ENCODE measurements at regions not wholly inside any gene's neighbourhood (a gene's known extent, or its start where the extent isn't known, plus 50 kb on each side); places are given as distances from the start of the nearest gene placed in this dataset.
"Not testable (repeated sequence)": the region's sequence is repeated elsewhere in the genome, so short reads cannot be mapped to it uniquely, and the experiment has no call there.

DNA sequence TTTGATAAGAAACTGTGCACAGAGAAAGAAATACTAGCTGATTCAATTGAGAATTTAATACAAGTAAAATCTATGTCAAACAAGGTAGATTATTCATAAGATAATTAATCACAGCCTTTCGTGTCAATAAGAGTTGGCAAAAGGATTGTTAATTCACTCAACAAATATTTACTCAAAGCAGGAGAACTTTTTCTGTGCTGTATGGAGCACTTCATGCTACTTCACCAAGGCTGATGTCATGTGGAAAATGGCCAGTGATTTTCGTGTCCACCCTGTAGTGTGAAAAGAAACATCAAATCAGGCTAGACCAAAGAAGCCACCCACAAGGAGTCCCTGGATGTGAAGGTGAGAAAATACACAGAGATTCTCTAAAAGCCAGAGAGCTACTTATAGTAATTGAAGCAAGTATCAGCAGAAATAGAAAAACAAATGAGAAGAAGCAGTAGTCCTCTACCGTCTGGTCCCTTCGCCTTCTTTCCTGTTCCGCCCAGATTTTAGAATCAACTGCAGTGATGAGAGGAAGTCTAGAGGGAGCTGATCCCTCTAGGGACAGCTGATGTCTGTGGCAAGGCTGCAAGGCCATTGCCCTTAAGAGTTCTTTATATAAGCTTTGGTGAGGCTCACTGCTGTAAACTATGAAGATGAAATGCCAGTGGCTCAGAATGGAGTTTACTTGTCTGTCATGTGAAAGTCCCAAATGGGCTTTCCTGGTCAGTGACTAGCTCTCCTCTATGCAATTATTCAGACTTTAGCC lies 201.3 kb upstream of the APCDD1 start:
- in situ Hi-C loops (cut with HindIII; ENCODE audit: low pct_unique_long_range_greater_than_20kb, low sequenced_read_pairs) (no loop called here), intact Hi-C loops (cut with micrococcal nuclease; ENCODE audit: unreplicated experiment) (no loop called here)
- no TSS peak for BruUV-seq (replicated peaks)
- Histone ChIP-seq H3K36me3 (ENCODE audit: control insufficient read depth, insufficient read depth, low read length) (no peaks in the 10 kb centered on the region), H3K27me3 (ENCODE audit: control insufficient read depth, insufficient read depth, low read length) (no peaks in the 10 kb centered on the region; the same call in 1 of the 2 replicates), H3K4me3 (ENCODE audit: low read depth in 2 of 2, low read length in 2 of 2) (no peak overlapping the region), H3K4me1 (ENCODE audit: control insufficient read depth, insufficient read depth, low read length) (no peaks in the 10 kb centered on the region), H3K9me3 (ENCODE audit: control insufficient read depth, insufficient read depth, low read depth, low read length) (no peaks in the 10 kb centered on the region), H3K27ac (ENCODE audit: low read length) (no peak overlapping the region)
- DNase-seq (ENCODE audit: low read depth, low spot score) = no peak
- ChIA-PET CTCF (no interaction called here), POLR2A (no interaction called here)
- TF ChIP-seq POLR2AphosphoS5 (IDR thresholded peaks at IDR 0.05; ENCODE audit: low read depth, low read length) (no peak), TCF7L2 (IDR thresholded peaks at IDR 0.05; ENCODE audit: low read depth, low read length) (no peak), SIN3A (IDR thresholded peaks at IDR 0.05; ENCODE audit: borderline replicate concordance, insufficient read depth, low read depth, low read length) (no peak)
- TF ChIP-seq, protein P1, sequence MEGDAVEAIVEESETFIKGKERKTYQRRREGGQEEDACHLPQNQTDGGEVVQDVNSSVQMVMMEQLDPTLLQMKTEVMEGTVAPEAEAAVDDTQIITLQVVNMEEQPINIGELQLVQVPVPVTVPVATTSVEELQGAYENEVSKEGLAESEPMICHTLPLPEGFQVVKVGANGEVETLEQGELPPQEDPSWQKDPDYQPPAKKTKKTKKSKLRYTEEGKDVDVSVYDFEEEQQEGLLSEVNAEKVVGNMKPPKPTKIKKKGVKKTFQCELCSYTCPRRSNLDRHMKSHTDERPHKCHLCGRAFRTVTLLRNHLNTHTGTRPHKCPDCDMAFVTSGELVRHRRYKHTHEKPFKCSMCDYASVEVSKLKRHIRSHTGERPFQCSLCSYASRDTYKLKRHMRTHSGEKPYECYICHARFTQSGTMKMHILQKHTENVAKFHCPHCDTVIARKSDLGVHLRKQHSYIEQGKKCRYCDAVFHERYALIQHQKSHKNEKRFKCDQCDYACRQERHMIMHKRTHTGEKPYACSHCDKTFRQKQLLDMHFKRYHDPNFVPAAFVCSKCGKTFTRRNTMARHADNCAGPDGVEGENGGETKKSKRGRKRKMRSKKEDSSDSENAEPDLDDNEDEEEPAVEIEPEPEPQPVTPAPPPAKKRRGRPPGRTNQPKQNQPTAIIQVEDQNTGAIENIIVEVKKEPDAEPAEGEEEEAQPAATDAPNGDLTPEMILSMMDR (IDR thresholded peaks at IDR 0.05) = no peak
- TF ChIP-seq, protein P2, sequence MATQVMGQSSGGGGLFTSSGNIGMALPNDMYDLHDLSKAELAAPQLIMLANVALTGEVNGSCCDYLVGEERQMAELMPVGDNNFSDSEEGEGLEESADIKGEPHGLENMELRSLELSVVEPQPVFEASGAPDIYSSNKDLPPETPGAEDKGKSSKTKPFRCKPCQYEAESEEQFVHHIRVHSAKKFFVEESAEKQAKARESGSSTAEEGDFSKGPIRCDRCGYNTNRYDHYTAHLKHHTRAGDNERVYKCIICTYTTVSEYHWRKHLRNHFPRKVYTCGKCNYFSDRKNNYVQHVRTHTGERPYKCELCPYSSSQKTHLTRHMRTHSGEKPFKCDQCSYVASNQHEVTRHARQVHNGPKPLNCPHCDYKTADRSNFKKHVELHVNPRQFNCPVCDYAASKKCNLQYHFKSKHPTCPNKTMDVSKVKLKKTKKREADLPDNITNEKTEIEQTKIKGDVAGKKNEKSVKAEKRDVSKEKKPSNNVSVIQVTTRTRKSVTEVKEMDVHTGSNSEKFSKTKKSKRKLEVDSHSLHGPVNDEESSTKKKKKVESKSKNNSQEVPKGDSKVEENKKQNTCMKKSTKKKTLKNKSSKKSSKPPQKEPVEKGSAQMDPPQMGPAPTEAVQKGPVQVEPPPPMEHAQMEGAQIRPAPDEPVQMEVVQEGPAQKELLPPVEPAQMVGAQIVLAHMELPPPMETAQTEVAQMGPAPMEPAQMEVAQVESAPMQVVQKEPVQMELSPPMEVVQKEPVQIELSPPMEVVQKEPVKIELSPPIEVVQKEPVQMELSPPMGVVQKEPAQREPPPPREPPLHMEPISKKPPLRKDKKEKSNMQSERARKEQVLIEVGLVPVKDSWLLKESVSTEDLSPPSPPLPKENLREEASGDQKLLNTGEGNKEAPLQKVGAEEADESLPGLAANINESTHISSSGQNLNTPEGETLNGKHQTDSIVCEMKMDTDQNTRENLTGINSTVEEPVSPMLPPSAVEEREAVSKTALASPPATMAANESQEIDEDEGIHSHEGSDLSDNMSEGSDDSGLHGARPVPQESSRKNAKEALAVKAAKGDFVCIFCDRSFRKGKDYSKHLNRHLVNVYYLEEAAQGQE (IDR thresholded peaks at IDR 0.05; ENCODE audit: insufficient read depth in 1 of 2, low read depth in 2 of 2, low read length in 1 of 2) = no peak
- ATAC-seq = no peak

DNA sequence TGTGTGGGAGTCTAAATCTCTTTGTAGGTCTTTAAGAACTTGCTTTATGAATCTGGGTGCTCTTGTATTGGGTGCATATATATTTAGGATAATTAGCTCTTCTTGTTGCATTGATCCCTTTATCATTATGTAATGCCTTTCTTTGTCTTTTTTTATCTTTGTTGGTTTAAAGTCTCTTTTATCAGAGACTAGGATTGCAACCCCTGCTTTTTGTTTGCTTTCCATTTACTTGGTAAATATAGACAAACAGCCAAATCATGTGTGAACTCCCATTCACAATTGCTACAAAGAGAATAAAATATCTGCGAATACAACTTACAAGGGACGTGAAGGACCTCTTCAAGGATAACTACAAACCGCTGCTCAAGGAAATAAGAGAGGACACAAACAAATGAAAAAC lies 198.2 kb upstream of the APCDD1 start:
- CTCF ChIA-PET; H3K4me1 ChIP-seq (ENCODE audit: control insufficient read depth, insufficient read depth, low read length); H3K27ac ChIP-seq (ENCODE audit: low read length); H3K9me3 ChIP-seq (ENCODE audit: control insufficient read depth, insufficient read depth, low read depth, low read length); intact Hi-C loops (cut with micrococcal nuclease; ENCODE audit: unreplicated experiment); H3K27me3 ChIP-seq (ENCODE audit: control insufficient read depth, insufficient read depth, low read length); DNase-seq (ENCODE audit: low read depth, low spot score); BruUV-seq (replicated peaks); H3K4me3 ChIP-seq (ENCODE audit: low read depth in 2 of 2, low read length in 2 of 2); ATAC-seq; H3K36me3 ChIP-seq (ENCODE audit: control insufficient read depth, insufficient read depth, low read length); in situ Hi-C loops (cut with HindIII; ENCODE audit: low pct_unique_long_range_greater_than_20kb, low sequenced_read_pairs); POLR2A ChIA-PET: not testable (repeated sequence)

DNA sequence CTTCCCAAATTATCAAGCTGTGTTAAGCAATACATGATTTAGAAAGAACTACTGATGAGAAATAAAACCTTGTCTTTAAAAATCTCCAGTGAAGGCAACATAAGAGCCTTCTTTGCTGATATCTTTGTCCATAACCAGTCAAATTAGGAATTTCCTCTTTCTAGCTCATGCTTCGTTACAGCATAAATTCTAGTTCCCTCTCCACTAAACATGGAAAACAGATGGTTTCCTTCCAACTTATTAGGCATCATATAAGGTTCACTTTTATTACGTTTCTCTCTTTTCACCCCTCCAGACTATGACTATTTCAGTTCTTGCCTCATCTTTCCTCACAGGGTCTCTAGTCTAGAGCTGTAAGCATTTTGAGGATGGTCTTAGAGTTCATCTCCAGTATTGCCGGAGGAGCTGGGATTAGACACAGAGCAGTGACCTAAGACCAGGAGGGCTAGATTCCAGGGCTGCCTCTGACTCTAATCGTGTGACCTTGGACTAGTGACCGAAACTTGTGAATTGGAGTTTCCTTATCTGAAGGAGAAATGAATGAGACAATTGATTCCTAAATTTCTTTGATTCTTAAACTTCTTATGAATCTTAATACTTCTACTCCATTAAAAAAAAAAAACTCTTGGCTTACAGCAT lies 195.5 kb upstream of the APCDD1 start:
- no TSS peak for BruUV-seq (replicated peaks)
- H3K4me3 ChIP-seq (ENCODE audit: low read depth in 2 of 2, low read length in 2 of 2) = no peak overlapping the region
- no peaks in the 10 kb centered on the region for H3K4me1 ChIP-seq (ENCODE audit: control insufficient read depth, insufficient read depth, low read length)
- ChIA-PET CTCF (no interaction called here), POLR2A (no interaction called here)
- no peak for DNase-seq (ENCODE audit: low read depth, low spot score)
- in situ Hi-C loops (cut with HindIII; ENCODE audit: low pct_unique_long_range_greater_than_20kb, low sequenced_read_pairs) (no loop called here), intact Hi-C loops (cut with micrococcal nuclease; ENCODE audit: unreplicated experiment) (no loop called here)
- TF ChIP-seq SIN3A (IDR thresholded peaks at IDR 0.05; ENCODE audit: borderline replicate concordance, insufficient read depth, low read depth, low read length) (no peak), POLR2AphosphoS5 (IDR thresholded peaks at IDR 0.05; ENCODE audit: low read depth, low read length) (no peak), TCF7L2 (IDR thresholded peaks at IDR 0.05; ENCODE audit: low read depth, low read length) (no peak)
- TF ChIP-seq, protein P1 (IDR thresholded peaks at IDR 0.05) = no peak
- TF ChIP-seq, protein P2 (IDR thresholded peaks at IDR 0.05; ENCODE audit: insufficient read depth in 1 of 2, low read depth in 2 of 2, low read length in 1 of 2) = no peak
- H3K9me3 ChIP-seq (ENCODE audit: control insufficient read depth, insufficient read depth, low read depth, low read length) = no peaks in the 10 kb centered on the region
- no peaks in the 10 kb centered on the region; the same call in 1 of the 2 replicates for H3K27me3 ChIP-seq (ENCODE audit: control insufficient read depth, insufficient read depth, low read length)
- no peak for ATAC-seq
- no peak overlapping the region for H3K27ac ChIP-seq (ENCODE audit: low read length)
- no peaks in the 10 kb centered on the region for H3K36me3 ChIP-seq (ENCODE audit: control insufficient read depth, insufficient read depth, low read length)

Data from Panc1 (cell line).